Kidney (tissue), 13 donors: ENCODE measurements at regions not wholly inside any gene's neighbourhood (a gene's known extent, or its start where the extent isn't known, plus 50 kb on each side); places are given as distances from the start of the nearest gene placed in this dataset.

Experiments used
- DNase-seq, 5 donors: peaks; one replicate each; pipeline ENCODE4 v3.0.0-alpha.2; 2013 to 2020
- FAIRE-seq: peaks from 2 replicates; lab custom pipeline; 2012; peaks lifted over from hg19 to GRCh38; lab: Jason Lieb, UNC
- H3K27ac ChIP-seq, 2 donors: one replicate each; pipeline ENCODE4 v1.7.0; 2013; ENCODE audit warnings: low read depth in 2 of 2, low read length in 2 of 2, inconsistent platforms in 1 of 2
- H3K27me3 ChIP-seq: one replicate; pipeline ENCODE4 v1.7.1; 2013; ENCODE audit warnings: low read length, inconsistent platforms; ENCODE audit not compliant: control insufficient read depth, insufficient read depth
- H3K36me3 ChIP-seq, 3 donors: one replicate each; pipeline versions ENCODE4 v1.7.0 to v1.7.1; 2013; ENCODE audit warnings: low read length in 3 of 3, control low read depth in 1 of 3, inconsistent platforms in 1 of 3; ENCODE audit not compliant: insufficient read depth in 3 of 3, control insufficient read depth in 2 of 3
- H3K4me1 ChIP-seq, 3 donors: one replicate each; pipeline versions ENCODE4 v1.7.0 to v1.7.1; 2013; ENCODE audit warnings: low read length in 3 of 3, inconsistent platforms in 1 of 3, low read depth in 1 of 3; ENCODE audit not compliant: control insufficient read depth in 2 of 3, insufficient read depth in 2 of 3
- H3K4me3 ChIP-seq, 3 donors: one replicate each; pipeline versions ENCODE4 v1.7.0 to v1.8.1; 2013; ENCODE audit warnings: low read length in 3 of 3, control low read depth in 1 of 3, inconsistent platforms in 1 of 3
- H3K9ac ChIP-seq, 3 donors: one replicate each; pipeline versions ENCODE4 v1.7.0 to v1.7.1; 2013; ENCODE audit warnings: low read length in 3 of 3, control low read depth in 1 of 3, inconsistent platforms in 1 of 3
- H3K9me3 ChIP-seq, 3 donors: one replicate each; pipeline versions ENCODE4 v1.7.0 to v1.7.1; 2013; ENCODE audit warnings: low read length in 3 of 3, control low read depth in 1 of 3, inconsistent platforms in 1 of 3; ENCODE audit not compliant: control insufficient read depth in 2 of 3, insufficient read depth in 1 of 3
- CTCF ChIP-seq: IDR thresholded peaks from 3 replicates; pipeline ENCODE4 v1.5.1; 2012; ENCODE audit warnings: mild to moderate bottlenecking, moderate library complexity, borderline replicate concordance; ENCODE audit not compliant: insufficient read depth; ENCODE audit errors: extremely low read depth
- intact Hi-C: fragments of 100-400 bp; cut with DNase I; formaldehyde crosslinking; loops from one replicate; pipeline ENCODE4 v1.11.1; 2022
- donor health status: control.
- donor health status: control.
- donor health status: control.
- donor health status: control.
- donor health status: control.
- donor health status: DM: yes; HTN: yes; CAD: no.
- donor health status: Normal renal cell carcinoma (clear cell type).

- intact Hi-C loops: no loop called here
- Histone ChIP-seq H3K4me3 (no peak overlapping the region), H3K36me3 (no peaks in the 10 kb centered on the region), H3K9me3 (no peaks in the 10 kb centered on the region), H3K9ac (no peak overlapping the region), H3K27ac (no peak overlapping the region), H3K4me1 (no peaks in the 10 kb centered on the region), H3K27me3 (no peaks in the 10 kb centered on the region)
- FAIRE-seq (no peak), DNase-seq (no peak)
- no peak for TF ChIP-seq CTCF
These were observed 206.1 kb upstream of the PRDM1 start for GRCh38 chr6:105880030-105880492.

GRCh38 chr6:105879146-105879545, 207.0 kb upstream of the PRDM1 start:
- Histone ChIP-seq H3K9ac (no peak overlapping the region), H3K36me3 (no peaks in the 10 kb centered on the region), H3K9me3 (no peaks in the 10 kb centered on the region), H3K27ac (no peak overlapping the region), H3K4me3 (no peak overlapping the region), H3K4me1 (no peaks in the 10 kb centered on the region), H3K27me3 (no peaks in the 10 kb centered on the region)
- no peak for FAIRE-seq
- DNase-seq: no peak
- no peak for TF ChIP-seq CTCF
- intact Hi-C loops: no loop called here

GRCh38 chr6:105875974-105876640, 210.0 kb upstream of the PRDM1 start:
- intact Hi-C loops: no loop called here
- Histone ChIP-seq H3K36me3 (no peaks in the 10 kb centered on the region), H3K27ac (no peak overlapping the region), H3K9me3 (no peaks in the 10 kb centered on the region), H3K4me1 (no peaks in the 10 kb centered on the region), H3K9ac (no peak overlapping the region), H3K27me3 (no peaks in the 10 kb centered on the region), H3K4me3 (no peak overlapping the region)
- no peak for TF ChIP-seq CTCF
- DNase-seq (no peak), FAIRE-seq (no peak)
